ENCODE measurements at regions not wholly inside any gene's neighbourhood (a gene's known extent, or its start where the extent isn't known, plus 50 kb on each side); places are given as distances from the start of the nearest gene placed in this dataset.

DNA sequence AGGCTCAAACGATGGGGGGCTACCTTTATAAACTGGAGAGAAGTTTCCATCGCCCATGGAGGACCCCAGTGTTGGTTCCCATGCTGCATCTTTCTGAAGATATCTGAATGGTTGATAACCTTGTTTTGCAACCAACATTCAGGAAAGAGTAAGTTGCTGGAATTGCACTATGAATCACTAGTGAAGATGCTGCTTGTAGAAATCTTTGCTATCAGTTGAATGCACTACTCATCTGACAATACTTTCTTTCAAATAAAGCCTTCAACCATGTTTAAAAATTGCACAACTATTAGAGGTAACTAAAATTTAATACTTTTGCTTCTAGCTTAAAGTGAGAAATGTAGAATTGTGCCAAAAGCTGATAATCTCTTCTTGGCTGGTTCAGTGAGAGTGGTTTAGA lies 86.8 kb upstream of the HIVEP3 start:
- Histone ChIP-seq H3K4me1 (ENCODE audit: insufficient read depth, low read length, poor library complexity, severe bottlenecking) (peaks cover 9% of the 10 kb centered on the region), H3F3A (ENCODE audit: low read depth) (no peaks in the 10 kb centered on the region), H3K9me2 (replicated peaks; ENCODE audit: low read depth, low read length) (no peaks in the 10 kb centered on the region), H3K36me3 (ENCODE audit: insufficient read depth, low read length) (no peaks in the 10 kb centered on the region), H4K20me1 (ENCODE audit: insufficient read depth, low read length, poor library complexity, severe bottlenecking) (no peaks in the 10 kb centered on the region), H3K27me3 (ENCODE audit: insufficient read depth, low read length, poor library complexity, severe bottlenecking) (no peaks in the 10 kb centered on the region), H3K4me2 (ENCODE audit: low read depth, low read length, poor library complexity, severe bottlenecking) (no peak overlapping the region), H3K9ac (ENCODE audit: low read depth, low read length, poor library complexity, severe bottlenecking) (no peak overlapping the region), H2AFZ (ENCODE audit: low read length) (no peak overlapping the region), H3K79me2 (ENCODE audit: insufficient read depth, low read length) (no peaks in the 10 kb centered on the region), H3K4me3 (ENCODE audit: low read length, poor library complexity, severe bottlenecking) (no peak overlapping the region), H3K9me3 (ENCODE audit: insufficient read depth, low read depth, low read length) (no peaks in the 10 kb centered on the region)
- TF ChIP-seq, protein P1, sequence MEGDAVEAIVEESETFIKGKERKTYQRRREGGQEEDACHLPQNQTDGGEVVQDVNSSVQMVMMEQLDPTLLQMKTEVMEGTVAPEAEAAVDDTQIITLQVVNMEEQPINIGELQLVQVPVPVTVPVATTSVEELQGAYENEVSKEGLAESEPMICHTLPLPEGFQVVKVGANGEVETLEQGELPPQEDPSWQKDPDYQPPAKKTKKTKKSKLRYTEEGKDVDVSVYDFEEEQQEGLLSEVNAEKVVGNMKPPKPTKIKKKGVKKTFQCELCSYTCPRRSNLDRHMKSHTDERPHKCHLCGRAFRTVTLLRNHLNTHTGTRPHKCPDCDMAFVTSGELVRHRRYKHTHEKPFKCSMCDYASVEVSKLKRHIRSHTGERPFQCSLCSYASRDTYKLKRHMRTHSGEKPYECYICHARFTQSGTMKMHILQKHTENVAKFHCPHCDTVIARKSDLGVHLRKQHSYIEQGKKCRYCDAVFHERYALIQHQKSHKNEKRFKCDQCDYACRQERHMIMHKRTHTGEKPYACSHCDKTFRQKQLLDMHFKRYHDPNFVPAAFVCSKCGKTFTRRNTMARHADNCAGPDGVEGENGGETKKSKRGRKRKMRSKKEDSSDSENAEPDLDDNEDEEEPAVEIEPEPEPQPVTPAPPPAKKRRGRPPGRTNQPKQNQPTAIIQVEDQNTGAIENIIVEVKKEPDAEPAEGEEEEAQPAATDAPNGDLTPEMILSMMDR (conservative IDR thresholded peaks at IDR 0.05; ENCODE audit: low read length), result no peak
- TF ChIP-seq EZH2phosphoT487 (IDR thresholded peaks at IDR 0.05; ENCODE audit: borderline replicate concordance), result no peak

DNA sequence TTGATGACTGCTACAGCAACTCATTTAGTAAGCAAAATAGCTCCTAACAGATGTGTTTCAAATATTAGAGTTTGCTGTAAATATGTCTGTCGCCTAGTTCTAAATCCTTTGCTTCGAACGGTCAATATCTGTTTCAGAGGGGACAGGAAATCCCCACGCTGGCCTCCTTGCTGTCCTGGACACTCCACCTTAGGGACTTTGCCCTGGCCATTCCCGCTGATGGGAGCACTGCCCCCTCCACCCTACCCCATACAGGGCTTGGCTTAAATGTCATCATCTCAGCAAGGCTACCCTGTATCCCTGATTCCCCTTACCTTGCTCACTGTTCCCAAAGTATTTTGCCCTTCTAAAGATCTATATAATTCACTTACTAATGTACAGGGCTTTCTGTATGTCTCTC lies 86.1 kb upstream of the HIVEP3 start:
- H3K9me3 ChIP-seq (ENCODE audit: insufficient read depth, low read depth, low read length), result no peaks in the 10 kb centered on the region
- H4K20me1 ChIP-seq (ENCODE audit: insufficient read depth, low read length, poor library complexity, severe bottlenecking), result no peaks in the 10 kb centered on the region
- TF ChIP-seq, protein P1 (conservative IDR thresholded peaks at IDR 0.05; ENCODE audit: low read length), result no peak
- no peak for TF ChIP-seq EZH2phosphoT487 (IDR thresholded peaks at IDR 0.05; ENCODE audit: borderline replicate concordance)
- peaks cover 9% of the 10 kb centered on the region for H3K4me1 ChIP-seq (ENCODE audit: insufficient read depth, low read length, poor library complexity, severe bottlenecking)
- no peak overlapping the region for H3K4me2 ChIP-seq (ENCODE audit: low read depth, low read length, poor library complexity, severe bottlenecking)
- no peaks in the 10 kb centered on the region for H3F3A ChIP-seq (ENCODE audit: low read depth)
- H3K79me2 ChIP-seq (ENCODE audit: insufficient read depth, low read length), result no peaks in the 10 kb centered on the region
- H3K9ac ChIP-seq (ENCODE audit: low read depth, low read length, poor library complexity, severe bottlenecking), result no peak overlapping the region
- H3K36me3 ChIP-seq (ENCODE audit: insufficient read depth, low read length), result no peaks in the 10 kb centered on the region
- no peaks in the 10 kb centered on the region for H3K9me2 ChIP-seq (replicated peaks; ENCODE audit: low read depth, low read length)
- H3K4me3 ChIP-seq (ENCODE audit: low read length, poor library complexity, severe bottlenecking), result no peak overlapping the region
- no peaks in the 10 kb centered on the region for H3K27me3 ChIP-seq (ENCODE audit: insufficient read depth, low read length, poor library complexity, severe bottlenecking)
- H2AFZ ChIP-seq (ENCODE audit: low read length), result no peak overlapping the region

DNA sequence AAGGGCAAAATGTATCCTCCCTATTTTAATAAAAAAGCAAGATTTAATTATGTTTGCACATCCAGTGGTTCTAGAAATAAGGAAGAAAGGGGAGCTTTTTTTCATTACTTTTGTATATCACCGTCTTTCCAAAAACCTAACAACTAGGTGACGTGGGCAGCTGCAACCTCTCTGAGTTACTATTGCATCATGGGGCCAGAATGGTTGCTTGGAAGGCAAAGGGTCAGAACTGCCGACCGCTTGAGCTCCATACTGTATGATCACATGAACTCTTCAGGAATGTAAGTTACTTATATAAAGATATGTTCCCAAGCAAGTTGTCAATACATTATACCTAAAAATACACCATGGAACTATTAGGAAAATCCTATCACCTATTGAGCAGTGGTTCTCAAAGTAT lies 85.6 kb upstream of the HIVEP3 start:
- Histone ChIP-seq H4K20me1 (ENCODE audit: insufficient read depth, low read length, poor library complexity, severe bottlenecking) (no peaks in the 10 kb centered on the region), H3K9ac (ENCODE audit: low read depth, low read length, poor library complexity, severe bottlenecking) (no peak overlapping the region), H3K36me3 (ENCODE audit: insufficient read depth, low read length) (no peaks in the 10 kb centered on the region), H3F3A (ENCODE audit: low read depth) (no peaks in the 10 kb centered on the region), H3K9me2 (replicated peaks; ENCODE audit: low read depth, low read length) (no peaks in the 10 kb centered on the region), H3K79me2 (ENCODE audit: insufficient read depth, low read length) (no peaks in the 10 kb centered on the region), H3K27me3 (ENCODE audit: insufficient read depth, low read length, poor library complexity, severe bottlenecking) (no peaks in the 10 kb centered on the region), H2AFZ (ENCODE audit: low read length) (no peak overlapping the region), H3K4me3 (ENCODE audit: low read length, poor library complexity, severe bottlenecking) (no peak overlapping the region), H3K4me1 (ENCODE audit: insufficient read depth, low read length, poor library complexity, severe bottlenecking) (peaks cover 5% of the 10 kb centered on the region), H3K4me2 (ENCODE audit: low read depth, low read length, poor library complexity, severe bottlenecking) (no peak overlapping the region), H3K9me3 (ENCODE audit: insufficient read depth, low read depth, low read length) (no peaks in the 10 kb centered on the region)
- no peak for TF ChIP-seq EZH2phosphoT487 (IDR thresholded peaks at IDR 0.05; ENCODE audit: borderline replicate concordance)

DNA sequence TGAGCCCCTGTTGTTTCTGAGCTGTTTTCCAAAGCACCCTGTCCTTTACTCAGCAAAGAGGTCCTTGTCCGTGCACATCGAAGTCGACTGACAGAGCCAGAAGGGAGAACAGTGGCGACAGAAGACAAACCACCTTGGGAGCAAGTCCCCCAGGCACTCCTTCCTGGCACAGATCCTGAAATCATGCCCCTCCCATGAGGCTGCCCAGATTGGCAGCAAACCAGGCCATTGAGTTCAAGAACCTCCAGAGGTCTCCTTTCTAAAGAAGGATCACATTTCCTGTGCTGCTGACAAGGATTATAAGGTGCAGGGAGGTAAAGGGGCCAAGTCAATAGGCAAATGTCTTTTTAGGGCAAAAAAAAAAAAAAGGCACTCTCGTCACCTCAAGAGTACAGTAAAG lies 84.7 kb upstream of the HIVEP3 start:
- no peaks in the 10 kb centered on the region for H3F3A ChIP-seq (ENCODE audit: low read depth)
- H3K9me3 ChIP-seq (ENCODE audit: insufficient read depth, low read depth, low read length), result no peaks in the 10 kb centered on the region
- no peaks in the 10 kb centered on the region for H4K20me1 ChIP-seq (ENCODE audit: insufficient read depth, low read length, poor library complexity, severe bottlenecking)
- H3K4me2 ChIP-seq (ENCODE audit: low read depth, low read length, poor library complexity, severe bottlenecking), result no peak overlapping the region
- H2AFZ ChIP-seq (ENCODE audit: low read length), result no peak overlapping the region
- H3K36me3 ChIP-seq (ENCODE audit: insufficient read depth, low read length), result no peaks in the 10 kb centered on the region
- H3K79me2 ChIP-seq (ENCODE audit: insufficient read depth, low read length), result no peaks in the 10 kb centered on the region
- H3K4me3 ChIP-seq (ENCODE audit: low read length, poor library complexity, severe bottlenecking), result no peak overlapping the region
- H3K4me1 ChIP-seq (ENCODE audit: insufficient read depth, low read length, poor library complexity, severe bottlenecking), result no peaks in the 10 kb centered on the region
- no peaks in the 10 kb centered on the region for H3K27me3 ChIP-seq (ENCODE audit: insufficient read depth, low read length, poor library complexity, severe bottlenecking)
- no peak overlapping the region for H3K9ac ChIP-seq (ENCODE audit: low read depth, low read length, poor library complexity, severe bottlenecking)
- no peaks in the 10 kb centered on the region for H3K9me2 ChIP-seq (replicated peaks; ENCODE audit: low read depth, low read length)
- TF ChIP-seq, protein P1 (conservative IDR thresholded peaks at IDR 0.05; ENCODE audit: low read length), result no peak
- no peak for TF ChIP-seq EZH2phosphoT487 (IDR thresholded peaks at IDR 0.05; ENCODE audit: borderline replicate concordance)

Data from Loucy (cell line).